ENCODE measurements at regions not wholly inside any gene's neighbourhood (a gene's known extent, or its start where the extent isn't known, plus 50 kb on each side); places are given as distances from the start of the nearest gene placed in this dataset.

- no peak overlapping the region for H3K9ac ChIP-seq (ENCODE audit: low read length)
- peaks cover 20% of the 10 kb centered on the region for H3K4me1 ChIP-seq (ENCODE audit: control insufficient read depth, insufficient read depth, low read length)
- H3K4me3 ChIP-seq (ENCODE audit: low read length) = no peak overlapping the region
- no peaks in the 10 kb centered on the region for H3K36me3 ChIP-seq (ENCODE audit: control insufficient read depth, insufficient read depth, low read length, severe bottlenecking)
- H3K27me3 ChIP-seq (replicated peaks; ENCODE audit: control insufficient read depth, insufficient read depth, low read length) = no peaks in the 10 kb centered on the region
- H3K9me3 ChIP-seq (ENCODE audit: control insufficient read depth, low read length) = no peaks in the 10 kb centered on the region
- no peak for DNase-seq (ENCODE audit: low read depth)
Measured at GRCh38 chr18:62629031-62629430, 86.3 kb upstream of the PHLPP1 start.

GRCh38 chr18:62631173-62631572 is 84.2 kb upstream of the PHLPP1 start:
- H3K9ac ChIP-seq (ENCODE audit: low read length) = no peak overlapping the region
- no peak for DNase-seq (ENCODE audit: low read depth)
- H3K4me1 ChIP-seq (ENCODE audit: control insufficient read depth, insufficient read depth, low read length) = peaks cover 25% of the 10 kb centered on the region
- no peak overlapping the region for H3K4me3 ChIP-seq (ENCODE audit: low read length)
- H3K9me3 ChIP-seq (ENCODE audit: control insufficient read depth, low read length) = no peaks in the 10 kb centered on the region
- H3K27me3 ChIP-seq (replicated peaks; ENCODE audit: control insufficient read depth, insufficient read depth, low read length) = no peaks in the 10 kb centered on the region
- H3K36me3 ChIP-seq (ENCODE audit: control insufficient read depth, insufficient read depth, low read length, severe bottlenecking) = no peaks in the 10 kb centered on the region

DNA sequence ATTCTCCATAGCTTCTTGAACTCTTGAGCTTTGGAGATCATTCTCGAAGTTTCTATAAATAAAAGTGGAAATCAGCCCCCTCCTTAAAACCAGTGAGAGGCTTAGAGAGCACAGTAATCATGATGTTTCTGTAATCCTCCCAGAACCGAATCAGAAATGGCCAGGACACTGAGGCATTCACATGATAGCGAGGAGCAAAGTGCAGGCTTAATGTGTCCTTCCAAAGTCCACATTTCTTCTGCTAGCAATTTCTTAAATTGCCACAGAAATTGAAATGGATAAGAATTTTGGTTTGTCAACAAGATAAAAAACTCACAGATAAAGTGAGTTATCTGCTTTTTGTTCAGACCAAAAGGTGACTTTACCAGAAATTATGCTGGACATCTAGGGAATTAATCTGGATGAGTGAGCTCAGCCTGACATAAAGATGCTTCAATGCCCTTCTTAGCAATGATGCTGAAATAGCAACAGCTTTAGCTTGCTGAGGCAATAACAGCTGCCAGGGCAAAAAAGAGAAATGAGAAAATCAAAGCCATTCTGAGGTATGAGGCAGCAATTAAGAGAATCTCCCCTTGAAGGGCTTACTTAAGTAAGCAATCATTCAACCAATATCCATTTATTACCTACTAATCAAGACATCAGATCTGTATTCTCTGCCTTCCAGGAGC is 82.4 kb upstream of the PHLPP1 start:
- no peak for DNase-seq (ENCODE audit: low read depth)
- Histone ChIP-seq H3K9ac (ENCODE audit: low read length) (no peak overlapping the region), H3K4me1 (ENCODE audit: control insufficient read depth, insufficient read depth, low read length) (peaks cover 25% of the 10 kb centered on the region), H3K9me3 (ENCODE audit: control insufficient read depth, low read length) (no peaks in the 10 kb centered on the region), H3K27me3 (replicated peaks; ENCODE audit: control insufficient read depth, insufficient read depth, low read length) (no peaks in the 10 kb centered on the region), H3K4me3 (ENCODE audit: low read length) (no peak overlapping the region), H3K36me3 (ENCODE audit: control insufficient read depth, insufficient read depth, low read length, severe bottlenecking) (no peaks in the 10 kb centered on the region)

DNA sequence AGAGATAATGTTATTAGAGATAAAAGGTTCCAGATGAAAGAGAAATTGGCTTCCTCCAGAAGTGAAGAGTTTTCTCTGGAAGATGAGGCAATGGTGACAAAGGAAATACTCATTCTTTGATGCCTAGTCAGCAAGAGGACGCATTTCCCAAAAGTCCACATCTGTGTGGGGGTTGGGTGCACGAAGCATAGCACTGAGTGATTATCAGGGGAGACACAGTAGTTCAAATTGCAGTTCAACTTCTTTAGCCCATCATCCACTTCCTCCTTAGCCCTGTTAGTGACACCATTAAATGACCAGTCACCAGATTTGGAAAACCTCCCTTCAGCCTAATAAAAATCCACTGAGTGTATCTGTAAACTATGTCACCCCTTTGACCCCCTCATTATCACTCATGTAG is 80.9 kb upstream of the PHLPP1 start:
- no peak overlapping the region for H3K4me3 ChIP-seq (ENCODE audit: low read length)
- no peak overlapping the region for H3K9ac ChIP-seq (ENCODE audit: low read length)

GRCh38 chr18:62634979-62635630 is 80.2 kb upstream of the PHLPP1 start:
- H3K9ac ChIP-seq (ENCODE audit: low read length) = no peak overlapping the region
- H3K27me3 ChIP-seq (replicated peaks; ENCODE audit: control insufficient read depth, insufficient read depth, low read length) = no peaks in the 10 kb centered on the region
- peaks cover 25% of the 10 kb centered on the region for H3K4me1 ChIP-seq (ENCODE audit: control insufficient read depth, insufficient read depth, low read length)
- H3K9me3 ChIP-seq (ENCODE audit: control insufficient read depth, low read length) = no peaks in the 10 kb centered on the region
- H3K36me3 ChIP-seq (ENCODE audit: control insufficient read depth, insufficient read depth, low read length, severe bottlenecking) = no peaks in the 10 kb centered on the region
- no peak for DNase-seq (ENCODE audit: low read depth)
- H3K4me3 ChIP-seq (ENCODE audit: low read length) = no peak overlapping the region

More for the DNA sequence above, 80.9 kb upstream of the PHLPP1 start:
- Histone ChIP-seq H3K36me3 (ENCODE audit: control insufficient read depth, insufficient read depth, low read length, severe bottlenecking) (no peaks in the 10 kb centered on the region), H3K4me1 (ENCODE audit: control insufficient read depth, insufficient read depth, low read length) (peaks cover 25% of the 10 kb centered on the region), H3K27me3 (replicated peaks; ENCODE audit: control insufficient read depth, insufficient read depth, low read length) (no peaks in the 10 kb centered on the region), H3K9me3 (ENCODE audit: control insufficient read depth, low read length) (no peaks in the 10 kb centered on the region)
- no peak for DNase-seq (ENCODE audit: low read depth)

DNA sequence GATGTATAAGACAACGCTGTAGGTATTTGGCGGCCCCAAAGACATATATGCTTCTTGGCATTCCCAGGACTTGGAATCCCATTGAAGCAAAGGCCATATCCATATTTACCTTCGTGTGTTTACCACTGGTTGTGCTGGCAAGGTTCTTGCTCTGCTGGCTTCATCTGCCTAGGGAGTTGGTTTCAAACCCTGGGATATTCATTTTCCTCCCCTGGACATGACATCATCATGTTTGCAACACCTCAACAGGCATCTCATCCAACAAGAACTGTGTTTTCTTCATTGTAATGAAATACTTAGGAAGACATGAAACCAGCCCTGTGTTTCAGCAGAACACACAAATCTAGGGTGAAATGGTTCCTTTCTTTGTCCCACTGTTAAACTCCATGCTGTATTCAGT is 77.9 kb upstream of the PHLPP1 start:
- H3K4me1 ChIP-seq (ENCODE audit: control insufficient read depth, insufficient read depth, low read length) = peaks cover 12% of the 10 kb centered on the region
- H3K9ac ChIP-seq (ENCODE audit: low read length) = no peak overlapping the region
- no peaks in the 10 kb centered on the region for H3K36me3 ChIP-seq (ENCODE audit: control insufficient read depth, insufficient read depth, low read length, severe bottlenecking)
- H3K4me3 ChIP-seq (ENCODE audit: low read length) = no peak overlapping the region
- no peaks in the 10 kb centered on the region for H3K9me3 ChIP-seq (ENCODE audit: control insufficient read depth, low read length)
- no peak for DNase-seq (ENCODE audit: low read depth)
- no peaks in the 10 kb centered on the region for H3K27me3 ChIP-seq (replicated peaks; ENCODE audit: control insufficient read depth, insufficient read depth, low read length)

GRCh38 chr18:62637807-62638687 is 77.3 kb upstream of the PHLPP1 start:
- Histone ChIP-seq H3K4me3 (ENCODE audit: low read length) (no peak overlapping the region), H3K4me1 (ENCODE audit: control insufficient read depth, insufficient read depth, low read length) (peaks cover 12% of the 10 kb centered on the region), H3K36me3 (ENCODE audit: control insufficient read depth, insufficient read depth, low read length, severe bottlenecking) (no peaks in the 10 kb centered on the region), H3K9ac (ENCODE audit: low read length) (no peak overlapping the region), H3K9me3 (ENCODE audit: control insufficient read depth, low read length) (no peaks in the 10 kb centered on the region), H3K27me3 (replicated peaks; ENCODE audit: control insufficient read depth, insufficient read depth, low read length) (no peaks in the 10 kb centered on the region)
- no peak for DNase-seq (ENCODE audit: low read depth)

- Histone ChIP-seq H3K9me3 (ENCODE audit: control insufficient read depth, low read length) (no peaks in the 10 kb centered on the region), H3K4me3 (ENCODE audit: low read length) (no peak overlapping the region), H3K27me3 (replicated peaks; ENCODE audit: control insufficient read depth, insufficient read depth, low read length) (no peaks in the 10 kb centered on the region), H3K9ac (ENCODE audit: low read length) (no peak overlapping the region), H3K4me1 (ENCODE audit: control insufficient read depth, insufficient read depth, low read length) (no peaks in the 10 kb centered on the region), H3K36me3 (ENCODE audit: control insufficient read depth, insufficient read depth, low read length, severe bottlenecking) (no peaks in the 10 kb centered on the region)
- no peak for DNase-seq (ENCODE audit: low read depth)
Measured at GRCh38 chr18:62643181-62643580, 72.2 kb upstream of the PHLPP1 start.

- no peaks in the 10 kb centered on the region for H3K4me1 ChIP-seq (ENCODE audit: control insufficient read depth, insufficient read depth, low read length)
- H3K9me3 ChIP-seq (ENCODE audit: control insufficient read depth, low read length) = no peaks in the 10 kb centered on the region
- no peaks in the 10 kb centered on the region for H3K36me3 ChIP-seq (ENCODE audit: control insufficient read depth, insufficient read depth, low read length, severe bottlenecking)
- no peak overlapping the region for H3K9ac ChIP-seq (ENCODE audit: low read length)
- no peak overlapping the region for H3K4me3 ChIP-seq (ENCODE audit: low read length)
- no peaks in the 10 kb centered on the region for H3K27me3 ChIP-seq (replicated peaks; ENCODE audit: control insufficient read depth, insufficient read depth, low read length)
- no peak for DNase-seq (ENCODE audit: low read depth)
Measured at GRCh38 chr18:62644773-62645172, 70.6 kb upstream of the PHLPP1 start.

GRCh38 chr18:62647179-62647578 is 68.2 kb upstream of the PHLPP1 start:
- Histone ChIP-seq H3K9me3 (ENCODE audit: control insufficient read depth, low read length) (no peaks in the 10 kb centered on the region), H3K4me1 (ENCODE audit: control insufficient read depth, insufficient read depth, low read length) (no peaks in the 10 kb centered on the region), H3K4me3 (ENCODE audit: low read length) (no peak overlapping the region), H3K36me3 (ENCODE audit: control insufficient read depth, insufficient read depth, low read length, severe bottlenecking) (no peaks in the 10 kb centered on the region), H3K27me3 (replicated peaks; ENCODE audit: control insufficient read depth, insufficient read depth, low read length) (no peaks in the 10 kb centered on the region), H3K9ac (ENCODE audit: low read length) (no peak overlapping the region)
- DNase-seq (ENCODE audit: low read depth) = no peak

GRCh38 chr18:62648045-62648678 is 67.2 kb upstream of the PHLPP1 start:
- H3K36me3 ChIP-seq (ENCODE audit: control insufficient read depth, insufficient read depth, low read length, severe bottlenecking) = no peaks in the 10 kb centered on the region
- H3K9ac ChIP-seq (ENCODE audit: low read length) = no peak overlapping the region
- no peaks in the 10 kb centered on the region for H3K9me3 ChIP-seq (ENCODE audit: control insufficient read depth, low read length)
- H3K27me3 ChIP-seq (replicated peaks; ENCODE audit: control insufficient read depth, insufficient read depth, low read length) = no peaks in the 10 kb centered on the region
- no peak for DNase-seq (ENCODE audit: low read depth)
- no peak overlapping the region for H3K4me3 ChIP-seq (ENCODE audit: low read length)
- H3K4me1 ChIP-seq (ENCODE audit: control insufficient read depth, insufficient read depth, low read length) = no peaks in the 10 kb centered on the region
